ENCODE measurements at regions not wholly inside any gene's neighbourhood (a gene's known extent, or its start where the extent isn't known, plus 50 kb on each side); places are given as distances from the start of the nearest gene placed in this dataset.
"Not testable (repeated sequence)": the region's sequence is repeated elsewhere in the genome, so short reads cannot be mapped to it uniquely, and the experiment has no call there.

DNA sequence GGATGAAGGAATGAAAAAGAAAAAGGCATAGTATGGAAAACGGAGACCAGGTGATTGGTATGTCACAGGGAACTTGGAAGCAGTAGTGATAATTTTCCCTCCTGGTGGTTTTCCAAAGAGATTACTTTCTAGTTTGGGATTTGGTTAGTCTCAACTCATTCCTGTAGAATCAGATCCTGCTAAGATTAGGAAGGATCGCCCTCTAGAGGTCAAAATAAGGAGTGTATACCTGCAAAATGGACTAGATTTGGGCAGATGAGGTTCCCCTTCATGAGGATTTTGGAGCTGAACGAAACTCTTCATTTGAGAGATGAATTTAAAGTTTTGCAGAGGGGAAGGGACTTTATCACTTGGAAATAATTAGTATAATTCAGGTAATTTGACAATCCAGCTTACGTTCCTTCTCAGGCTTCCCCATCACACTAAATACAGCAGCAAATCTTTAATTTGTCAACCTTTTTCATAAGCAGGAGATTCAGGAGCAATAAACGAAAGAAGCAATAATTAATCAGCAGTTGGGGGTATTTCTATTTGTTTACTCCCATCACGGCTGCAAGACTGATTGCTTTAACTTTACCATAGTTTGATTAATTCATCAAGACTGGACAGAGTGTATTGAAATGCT, 65.2 kb downstream of the CCDC195 start:
- peak; percentile 24 for DNase-seq (ENCODE audit: low read depth)

DNA sequence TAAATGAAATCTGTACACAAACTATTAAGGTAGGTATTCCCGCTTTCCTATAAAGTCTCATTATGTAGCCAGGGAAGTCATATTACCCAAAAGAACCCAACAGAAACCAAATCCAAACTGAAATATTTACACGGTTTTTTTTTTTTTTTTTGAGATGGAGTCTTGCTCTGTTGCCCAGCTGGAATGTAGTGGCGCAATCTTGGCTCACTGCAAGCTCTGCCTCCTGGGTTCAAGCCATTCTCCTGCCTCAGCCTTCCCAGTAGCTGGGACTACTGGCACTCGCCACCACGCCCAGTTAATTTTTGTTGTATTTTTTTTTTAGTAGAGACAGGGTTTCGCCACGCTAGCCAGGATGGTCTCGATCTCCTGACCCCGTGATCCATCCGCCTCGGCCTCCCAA, 62.5 kb upstream of the CUL3 start:
- not testable (repeated sequence) for DNase-seq (ENCODE audit: low read depth)

DNA sequence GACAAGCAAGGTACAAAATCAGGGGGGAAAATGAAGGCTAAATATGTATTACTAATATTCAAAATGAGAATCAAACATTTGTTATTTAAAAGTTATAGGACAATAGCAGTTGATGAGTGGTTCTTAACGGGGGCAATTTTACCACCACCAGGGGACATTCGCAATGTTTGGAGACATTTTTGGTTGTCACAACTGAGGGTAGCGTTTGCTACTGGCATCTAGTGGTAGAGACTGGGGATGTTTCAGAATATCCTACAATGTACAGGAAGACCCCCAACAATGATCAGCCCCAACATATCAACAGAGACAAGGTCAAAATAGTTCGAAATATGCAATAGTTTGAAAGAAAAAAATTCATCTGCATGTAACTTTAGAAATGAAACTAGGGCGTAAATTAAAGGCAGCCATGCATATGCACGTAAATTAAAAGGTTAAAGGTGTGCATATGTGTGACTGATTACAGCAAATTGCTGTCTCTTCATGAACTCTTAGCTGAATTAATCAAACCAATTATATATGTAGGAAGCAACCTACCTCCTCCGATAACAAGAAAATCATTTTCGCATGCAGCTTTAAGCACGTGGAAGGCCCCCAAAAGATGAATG, 61.2 kb upstream of the CUL3 start:
- peak; percentile 0 for DNase-seq (ENCODE audit: low read depth)

DNA sequence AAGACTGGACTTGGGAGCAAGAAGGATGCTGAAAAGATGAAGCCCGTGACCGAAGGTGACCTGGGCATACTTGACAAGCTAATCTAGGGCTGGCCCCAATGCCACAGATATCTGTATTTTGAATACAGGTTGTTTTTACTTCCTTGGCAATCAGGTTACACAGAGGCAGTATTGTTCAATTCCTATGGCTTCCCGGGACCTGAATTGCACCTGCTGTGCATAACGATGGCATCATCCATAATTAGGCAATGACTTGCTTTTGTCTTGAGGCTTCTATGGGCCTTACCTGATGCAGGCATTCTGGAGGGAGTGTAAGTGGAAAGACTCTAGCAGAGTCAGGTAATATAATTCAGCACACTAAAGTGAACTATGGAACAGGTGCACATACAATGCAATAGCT, 60.6 kb upstream of the CUL3 start:
- no peak for DNase-seq (ENCODE audit: low read depth)

DNA sequence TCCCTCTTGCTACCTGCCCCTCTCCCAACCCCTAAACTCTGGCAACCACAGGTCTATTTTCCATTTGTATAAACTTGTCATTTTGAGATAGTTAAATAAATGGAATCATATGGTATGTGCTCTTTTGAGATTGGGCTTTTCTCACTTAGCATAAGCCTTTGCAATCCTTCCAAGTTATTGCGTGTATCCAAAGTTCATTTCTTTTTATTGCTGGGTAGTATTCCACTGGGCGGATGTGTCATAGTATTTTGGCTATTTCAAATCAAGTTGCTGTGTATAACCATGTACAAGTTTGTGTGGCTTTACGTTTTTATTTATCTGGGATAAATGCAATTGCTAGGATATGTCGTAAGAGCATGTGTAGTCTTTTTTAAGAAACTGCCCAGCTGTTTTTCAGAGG, 55.5 kb upstream of the CUL3 start:
- no peak for DNase-seq (ENCODE audit: low read depth)

DNA sequence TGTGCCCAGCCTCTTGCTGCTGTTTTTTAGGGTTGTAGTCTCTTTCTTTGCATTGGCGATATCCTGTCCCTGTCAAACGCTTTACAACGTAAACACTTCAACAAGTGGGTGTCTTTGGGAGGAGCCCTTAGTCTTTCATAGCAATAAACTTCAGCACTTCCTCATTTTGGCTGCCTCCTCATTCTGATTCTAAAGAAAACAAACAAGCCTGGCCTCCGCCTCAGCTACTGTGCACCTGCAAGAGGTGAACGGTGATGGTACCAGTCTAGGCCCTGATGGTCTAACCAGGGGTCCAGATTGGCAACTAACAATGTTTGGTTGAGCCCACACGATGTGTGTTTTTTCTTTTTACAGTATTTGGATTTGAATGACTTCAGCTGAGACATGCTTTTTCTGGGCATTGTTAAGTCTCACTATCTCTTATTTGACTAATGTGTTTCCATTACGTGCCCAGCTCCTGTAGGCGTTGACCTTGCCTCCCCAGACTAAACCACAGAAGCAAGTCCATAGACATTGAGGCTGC, 53.2 kb upstream of the CUL3 start:
- DNase-seq (ENCODE audit: low read depth): no peak
